SU-DHL-6 (cell line): ENCODE measurements at regions not wholly inside any gene's neighbourhood (a gene's known extent, or its start where the extent isn't known, plus 50 kb on each side); places are given as distances from the start of the nearest gene placed in this dataset.

ENCODE experiments used
- H2AFZ ChIP-seq: fragments of 200-600 bp; sonication (generic); 2 replicates; pipeline ENCODE4 v1.6.1; 2014; ENCODE audit warnings: low read depth, mild to moderate bottlenecking, moderate library complexity, mixed read lengths, antibody characterized with exemption, low read length; ENCODE audit not compliant: severe bottlenecking
- H3F3A ChIP-seq: fragments of 200-600 bp; shearing (Covaris generic); 2 replicates; pipeline ENCODE4 v1.6.0; 2016; ENCODE audit warnings: antibody characterized with exemption, mild to moderate bottlenecking; ENCODE audit not compliant: insufficient read depth
- H3K27ac ChIP-seq: fragments of 200-600 bp; sonication (generic); 2 replicates; pipeline ENCODE4 v1.5.1; 2016; ENCODE audit warnings: low read depth, mild to moderate bottlenecking, low read length, moderate library complexity, mixed read lengths
- H3K27me3 ChIP-seq: fragments of 200-600 bp; sonication (generic), shearing (Covaris generic); 2 replicates; pipeline ENCODE4 v1.6.0; 2014; ENCODE audit warnings: mild to moderate bottlenecking, low read length
- H3K36me3 ChIP-seq: fragments of 200-600 bp; sonication (generic); 2 replicates; pipeline ENCODE4 v1.6.1; 2014; ENCODE audit warnings: mild to moderate bottlenecking, low read length, mixed read lengths
- H3K4me2 ChIP-seq: fragments of 300-600, 200-600 bp; shearing (Covaris generic), sonication (generic); 2 replicates; pipeline ENCODE4 v1.6.0; 2014; ENCODE audit warnings: low read length, low read depth, mild to moderate bottlenecking; ENCODE audit not compliant: poor library complexity, severe bottlenecking
- H3K4me3 ChIP-seq: fragments of 200-600 bp; sonication (generic); 2 replicates; pipeline ENCODE4 v1.5.1; 2014; ENCODE audit warnings: antibody characterized with exemption, low read length, mild to moderate bottlenecking, mixed read lengths; ENCODE audit not compliant: insufficient read depth, poor library complexity, severe bottlenecking
- H3K79me2 ChIP-seq: fragments of 200-600 bp; sonication (generic); 2 replicates; pipeline ENCODE4 v1.6.1; 2014; ENCODE audit warnings: mild to moderate bottlenecking, low read length, moderate library complexity; ENCODE audit not compliant: insufficient read depth
- H3K9ac ChIP-seq: fragments of 200-600 bp; sonication (generic); 2 replicates; pipeline ENCODE4 v1.7.0; 2014; ENCODE audit warnings: mild to moderate bottlenecking, low read length
- H3K9me2 ChIP-seq: fragments of 200-600 bp; sonication (generic); replicated peaks from 2 replicates; pipeline ENCODE4 v1.6.1; 2014; ENCODE audit warnings: low read length; ENCODE audit not compliant: insufficient read depth
- H3K9me3 ChIP-seq: fragments of 200-600 bp; sonication (generic); 2 replicates; pipeline ENCODE4 v1.6.1; 2014; ENCODE audit warnings: low read length, mixed read lengths; ENCODE audit not compliant: insufficient read depth
- H4K20me1 ChIP-seq: fragments of 200-600 bp; sonication (generic); 2 replicates; pipeline ENCODE4 v1.6.1; 2014; ENCODE audit warnings: low read depth, mild to moderate bottlenecking, antibody characterized with exemption, low read length, moderate library complexity, mixed read lengths
- CTCF ChIP-seq: fragments of 200-600 bp; sonication (generic); IDR thresholded peaks from one replicate; pipeline ENCODE4 v1.5.1; 2017; ENCODE audit warnings: antibody characterized with exemption, mild to moderate bottlenecking, low read length, moderate library complexity; ENCODE audit not compliant: insufficient read depth, poor library complexity, severe bottlenecking
- EZH2phosphoT487 ChIP-seq: fragments of 200-600 bp; sonication (generic), shearing (Covaris generic); conservative IDR thresholded peaks from 2 replicates; pipeline ENCODE4 v1.6.1; 2018; ENCODE audit warnings: mild to moderate bottlenecking, antibody characterized with exemption, low read length, moderate library complexity, mixed read lengths

GRCh38 chr21:16116069-16116468, 386.3 kb downstream of the USP25 start:
- H3K4me2 ChIP-seq = no peak overlapping the region
- no peaks in the 10 kb centered on the region for H3K36me3 ChIP-seq
- no peak overlapping the region for H3K4me3 ChIP-seq
- no peak overlapping the region for H3K27ac ChIP-seq
- TF ChIP-seq CTCF = no peak
- TF ChIP-seq EZH2phosphoT487 = no peak
- no peaks in the 10 kb centered on the region for H3K27me3 ChIP-seq
- no peak overlapping the region for H2AFZ ChIP-seq
- no peaks in the 10 kb centered on the region for H3F3A ChIP-seq
- no peaks in the 10 kb centered on the region for H3K9me3 ChIP-seq
- no peaks in the 10 kb centered on the region for H4K20me1 ChIP-seq
- no peaks in the 10 kb centered on the region for H3K79me2 ChIP-seq
- no peaks in the 10 kb centered on the region for H3K9me2 ChIP-seq
- H3K9ac ChIP-seq = no peak overlapping the region

- Histone ChIP-seq H3K36me3 (no peaks in the 10 kb centered on the region), H3K27me3 (no peaks in the 10 kb centered on the region), H3K9me2 (no peaks in the 10 kb centered on the region), H3K9ac (no peak overlapping the region), H3K4me2 (no peak overlapping the region), H2AFZ (no peak overlapping the region), H4K20me1 (no peaks in the 10 kb centered on the region), H3K79me2 (no peaks in the 10 kb centered on the region), H3K4me3 (no peak overlapping the region), H3F3A (no peaks in the 10 kb centered on the region), H3K9me3 (no peaks in the 10 kb centered on the region), H3K27ac (no peak overlapping the region)
- TF ChIP-seq CTCF (no peak), EZH2phosphoT487 (no peak)
Measured at GRCh38 chr21:16116798-16117197, 387.0 kb downstream of the USP25 start.

- Histone ChIP-seq H3K27ac (no peak overlapping the region), H2AFZ (no peak overlapping the region), H3K9me2 (no peaks in the 10 kb centered on the region), H3K9me3 (no peaks in the 10 kb centered on the region), H3F3A (no peaks in the 10 kb centered on the region), H4K20me1 (no peaks in the 10 kb centered on the region), H3K27me3 (no peaks in the 10 kb centered on the region), H3K4me3 (no peak overlapping the region), H3K79me2 (no peaks in the 10 kb centered on the region), H3K9ac (no peak overlapping the region), H3K36me3 (no peaks in the 10 kb centered on the region), H3K4me2 (no peak overlapping the region)
- no peak for TF ChIP-seq CTCF
- TF ChIP-seq EZH2phosphoT487 = no peak
Measured at GRCh38 chr21:16117331-16117730, 387.5 kb downstream of the USP25 start.
